CD4-positive, alpha-beta T cell treated with Interleukin-21 for 1 hour (primary cell): ENCODE measurements at regions not wholly inside any gene's neighbourhood (a gene's known extent, or its start where the extent isn't known, plus 50 kb on each side); places are given as distances from the start of the nearest gene placed in this dataset.
"Not testable (repeated sequence)": the region's sequence is repeated elsewhere in the genome, so short reads cannot be mapped to it uniquely, and the experiment has no call there.

Source experiments
- DNase-seq: peaks from one replicate; pipeline ENCODE4 v3.0.0-alpha.2; 2020

GRCh38 chr7:65251851-65252620, 121.6 kb upstream of the ZNF92 start:
- DNase-seq: peak; percentile 44

- DNase-seq: no peak
Observed at GRCh38 chr7:65250697-65251395, 122.8 kb upstream of the ZNF92 start.

GRCh38 chr7:65250216-65250615, 123.4 kb upstream of the ZNF92 start:
- DNase-seq: no peak

GRCh38 chr7:65247491-65247890, 126.2 kb upstream of the ZNF92 start:
- DNase-seq: no peak

- DNase-seq: no peak
Observed at GRCh38 chr7:65239707-65240352, 133.8 kb upstream of the ZNF92 start.

- no peak for DNase-seq
Observed at GRCh38 chr7:65239324-65239706, 134.3 kb upstream of the ZNF92 start.

GRCh38 chr7:65238785-65239184, 134.9 kb upstream of the ZNF92 start:
- DNase-seq: no peak

GRCh38 chr7:65235586-65235985, 138.1 kb upstream of the ZNF92 start:
- no peak for DNase-seq

GRCh38 chr7:65233409-65234034, 140.1 kb upstream of the ZNF92 start:
- peak; percentile 10 for DNase-seq

GRCh38 chr7:65230231-65230630, 143.4 kb upstream of the ZNF92 start:
- no peak for DNase-seq

GRCh38 chr7:65225422-65226006, 148.1 kb upstream of the ZNF92 start:
- no peak for DNase-seq

- DNase-seq: no peak
Observed at GRCh38 chr7:65222655-65223054, 151.0 kb upstream of the ZNF92 start.

GRCh38 chr7:65221683-65222082, 152.0 kb upstream of the ZNF92 start:
- no peak for DNase-seq

- no peak for DNase-seq
Observed at GRCh38 chr7:65219623-65220022, 154.0 kb upstream of the ZNF92 start.

- DNase-seq: peak; percentile 76
Observed at GRCh38 chr7:65216469-65216868, 157.2 kb upstream of the ZNF92 start.

GRCh38 chr7:65213260-65213659, 160.4 kb upstream of the ZNF92 start:
- DNase-seq: not testable (repeated sequence)

- DNase-seq: not testable (repeated sequence)
Observed at GRCh38 chr7:65199221-65199620, 174.4 kb upstream of the ZNF92 start.

GRCh38 chr7:65193334-65194058, 180.2 kb upstream of the ZNF92 start:
- DNase-seq: not testable (repeated sequence)

GRCh38 chr7:65177041-65177440, 170.6 kb upstream of the ERV3-1 start:
- DNase-seq: not testable (repeated sequence)

- DNase-seq: not testable (repeated sequence)
Observed at GRCh38 chr7:65150105-65150504, 143.6 kb upstream of the ERV3-1 start.

- DNase-seq: not testable (repeated sequence)
Observed at GRCh38 chr7:65146118-65146914, 139.8 kb upstream of the ERV3-1 start.
